OCI-LY1 (cell line): ENCODE measurements at regions not wholly inside any gene's neighbourhood (a gene's known extent, or its start where the extent isn't known, plus 50 kb on each side); places are given as distances from the start of the nearest gene placed in this dataset.

Experiments
- CTCF ChIP-seq: fragments of 200-600 bp; sonication (generic), shearing (Covaris generic); IDR thresholded peaks from 2 replicates; pipeline ENCODE4 v1.5.1; 2017; ENCODE audit warnings: mild to moderate bottlenecking, antibody characterized with exemption, low read length, moderate library complexity, mixed read lengths
- EZH2 ChIP-seq: fragments of 200-600 bp; sonication (generic), shearing (Covaris generic); IDR thresholded peaks from 2 replicates; pipeline ENCODE4 v1.8.0; 2017; ENCODE audit warnings: borderline replicate concordance, mixed run types, mild to moderate bottlenecking, antibody characterized with exemption, low read length, moderate library complexity, mixed read lengths

GRCh38 chr20:6311097-6311496, 188.3 kb upstream of the FERMT1 start:
- TF ChIP-seq CTCF (no peak), EZH2 (no peak)
